ENCODE measurements at regions not wholly inside any gene's neighbourhood (a gene's known extent, or its start where the extent isn't known, plus 50 kb on each side); places are given as distances from the start of the nearest gene placed in this dataset.

DNA sequence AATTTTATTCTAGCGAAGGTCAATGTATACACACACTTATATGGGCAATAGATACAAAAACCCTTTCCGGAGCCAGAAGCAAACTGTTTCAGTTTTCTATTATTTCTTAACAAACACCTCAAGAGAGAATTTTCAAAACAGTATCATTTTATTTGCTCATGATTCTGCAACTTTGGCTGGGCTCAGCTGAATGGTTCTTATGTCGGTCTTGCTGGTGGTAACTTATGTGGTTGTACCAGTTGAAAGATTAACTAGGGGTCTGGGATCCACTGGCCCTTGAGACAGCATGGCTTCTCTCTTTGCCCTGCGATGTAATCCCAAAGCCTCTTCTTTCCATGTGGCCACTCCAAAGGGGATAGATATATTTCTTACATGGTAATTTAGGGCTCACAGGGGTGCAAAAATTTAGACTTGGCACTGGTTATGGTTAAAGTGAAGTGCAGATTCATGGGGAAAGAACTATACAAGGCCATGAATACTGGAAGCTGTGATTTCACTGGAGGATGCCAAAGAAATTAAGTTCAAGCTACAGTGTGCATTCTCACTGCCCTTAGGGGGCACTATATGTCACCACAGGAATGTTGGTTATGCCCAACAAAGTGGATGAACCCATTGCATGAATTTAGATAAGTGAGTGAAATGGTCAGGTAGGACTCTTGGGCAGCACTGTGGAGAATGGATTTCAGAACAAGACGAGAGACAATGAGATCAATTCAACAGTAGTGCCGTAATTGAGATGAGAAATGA, 94.3 kb upstream of the NAV3 start:
- Histone ChIP-seq H3K27me3 (ENCODE audit: control insufficient read depth in 2 of 2, insufficient read depth in 2 of 2, low read length in 2 of 2) (no peaks in the 10 kb centered on the region), H3K36me3 (ENCODE audit: control insufficient read depth, insufficient read depth, low read length) (no peaks in the 10 kb centered on the region), H3K9me1 (ENCODE audit: control insufficient read depth, insufficient read depth, low read length) (no peaks in the 10 kb centered on the region), H4K20me1 (replicated peaks; ENCODE audit: control insufficient read depth, insufficient read depth, low read length) (no peaks in the 10 kb centered on the region), H3K79me2 (ENCODE audit: control insufficient read depth, insufficient read depth, low read length) (no peaks in the 10 kb centered on the region), H3K9ac (ENCODE audit: insufficient read depth in 1 of 2, low read depth in 2 of 2, low read length in 2 of 2) (no peak overlapping the region), H3K4me2 (ENCODE audit: insufficient read depth, low read length) (no peak overlapping the region), H2AFZ (ENCODE audit: low read depth, low read length) (no peak overlapping the region), H3K4me1 (replicated peaks in 1 of 2; ENCODE audit: control insufficient read depth in 2 of 2, insufficient read depth in 2 of 2, low read length in 2 of 2) (no peaks in the 10 kb centered on the region), H3K9me3 (replicated peaks; ENCODE audit: control insufficient read depth, insufficient read depth, low read depth, low read length) (no peaks in the 10 kb centered on the region), H3K4me3 (no peak overlapping the region), H3K27ac (ENCODE audit: extremely low read depth, low read depth, low read length) (no peak overlapping the region)
- no peak for DNase-seq (ENCODE audit: extremely low read depth in 1 of 4, low spot score in 3 of 4)
- in situ Hi-C loops (cut with MboI), result no loop called here
- under 1% methylated on average over 6 of the region's 6 CpGs for WGBS (ENCODE audit: insufficient coverage, low coverage, missing lambda C conversion rate)
- no peak for TF ChIP-seq ZNF740 (CRISPR knock-in tag; IDR thresholded peaks at IDR 0.05)
- TF ChIP-seq ZNF740 (tag; IDR thresholded peaks at IDR 0.05), result no peak
- TF ChIP-seq, protein P1, sequence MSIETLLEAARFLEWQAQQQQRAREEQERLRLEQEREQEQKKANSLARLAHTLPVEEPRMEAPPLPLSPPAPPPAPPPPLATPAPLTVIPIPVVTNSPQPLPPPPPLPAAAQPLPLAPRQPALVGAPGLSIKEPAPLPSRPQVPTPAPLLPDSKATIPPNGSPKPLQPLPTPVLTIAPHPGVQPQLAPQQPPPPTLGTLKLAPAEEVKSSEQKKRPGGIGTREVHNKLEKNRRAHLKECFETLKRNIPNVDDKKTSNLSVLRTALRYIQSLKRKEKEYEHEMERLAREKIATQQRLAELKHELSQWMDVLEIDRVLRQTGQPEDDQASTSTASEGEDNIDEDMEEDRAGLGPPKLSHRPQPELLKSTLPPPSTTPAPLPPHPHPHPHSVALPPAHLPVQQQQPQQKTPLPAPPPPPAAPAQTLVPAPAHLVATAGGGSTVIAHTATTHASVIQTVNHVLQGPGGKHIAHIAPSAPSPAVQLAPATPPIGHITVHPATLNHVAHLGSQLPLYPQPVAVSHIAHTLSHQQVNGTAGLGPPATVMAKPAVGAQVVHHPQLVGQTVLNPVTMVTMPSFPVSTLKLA (conservative IDR thresholded peaks at IDR 0.05), result no peak
- TF ChIP-seq CREB1 (IDR thresholded peaks at IDR 0.05), result no peak
- no peak for TF ChIP-seq CREB1 (CRISPR knock-in tag; IDR thresholded peaks at IDR 0.05)
- no peak for TF ChIP-seq POLR3G (IDR thresholded peaks at IDR 0.05; ENCODE audit: extremely low read depth, insufficient read length, insufficient replicate concordance)
- TF ChIP-seq TAF15 (IDR thresholded peaks at IDR 0.05; ENCODE audit: low read depth, low read length), result no peak
- TF ChIP-seq HMG20B (CRISPR knock-in tag; IDR thresholded peaks at IDR 0.05), result no peak
- no peak for TF ChIP-seq FOXK2 (conservative IDR thresholded peaks at IDR 0.05 in 1 of 2, IDR thresholded peaks at IDR 0.05 in 1 of 2; ENCODE audit: low read depth in 2 of 2)
- CTCF ChIA-PET (ENCODE audit: low intra/inter-chr PET ratio), result no interaction called here
- intact Hi-C loops (cut with micrococcal nuclease), result no loop called here
- no peak for ATAC-seq
- no peak for FAIRE-seq
- POLR2A ChIA-PET, result no interaction called here
- BruUV-seq (replicated peaks), result no TSS peak
